ENCODE measurements at regions not wholly inside any gene's neighbourhood (a gene's known extent, or its start where the extent isn't known, plus 50 kb on each side); places are given as distances from the start of the nearest gene placed in this dataset.

DNA sequence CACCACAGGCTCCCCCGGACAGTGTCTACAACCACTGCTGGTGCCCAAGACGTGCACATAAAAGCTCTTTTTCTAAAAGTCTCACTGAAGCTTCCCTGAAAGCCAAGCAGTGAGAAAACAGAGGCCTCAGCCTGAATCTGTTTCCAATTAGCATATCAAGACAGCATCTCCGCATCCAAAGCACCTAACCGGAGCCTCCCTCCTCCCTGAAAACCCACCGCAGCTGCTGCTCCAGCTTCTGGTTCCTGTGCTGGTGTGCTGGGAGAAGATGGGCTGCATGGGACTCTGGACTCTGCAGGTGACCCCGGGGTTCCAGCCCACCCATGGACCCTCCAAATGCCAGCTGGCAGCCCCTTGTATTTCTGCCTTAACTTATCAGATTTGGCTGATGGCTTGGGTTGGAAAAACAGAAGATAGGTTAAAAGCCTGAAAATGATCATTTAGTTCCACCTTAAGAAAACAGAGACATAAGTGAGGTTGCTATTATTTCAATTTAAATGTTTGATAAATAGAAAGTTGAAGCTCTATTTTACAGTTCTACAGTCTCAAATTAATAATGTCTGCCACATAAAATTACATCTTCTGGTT is 103.3 kb downstream of the TMEM18 start:
- TF ChIP-seq, protein P1, sequence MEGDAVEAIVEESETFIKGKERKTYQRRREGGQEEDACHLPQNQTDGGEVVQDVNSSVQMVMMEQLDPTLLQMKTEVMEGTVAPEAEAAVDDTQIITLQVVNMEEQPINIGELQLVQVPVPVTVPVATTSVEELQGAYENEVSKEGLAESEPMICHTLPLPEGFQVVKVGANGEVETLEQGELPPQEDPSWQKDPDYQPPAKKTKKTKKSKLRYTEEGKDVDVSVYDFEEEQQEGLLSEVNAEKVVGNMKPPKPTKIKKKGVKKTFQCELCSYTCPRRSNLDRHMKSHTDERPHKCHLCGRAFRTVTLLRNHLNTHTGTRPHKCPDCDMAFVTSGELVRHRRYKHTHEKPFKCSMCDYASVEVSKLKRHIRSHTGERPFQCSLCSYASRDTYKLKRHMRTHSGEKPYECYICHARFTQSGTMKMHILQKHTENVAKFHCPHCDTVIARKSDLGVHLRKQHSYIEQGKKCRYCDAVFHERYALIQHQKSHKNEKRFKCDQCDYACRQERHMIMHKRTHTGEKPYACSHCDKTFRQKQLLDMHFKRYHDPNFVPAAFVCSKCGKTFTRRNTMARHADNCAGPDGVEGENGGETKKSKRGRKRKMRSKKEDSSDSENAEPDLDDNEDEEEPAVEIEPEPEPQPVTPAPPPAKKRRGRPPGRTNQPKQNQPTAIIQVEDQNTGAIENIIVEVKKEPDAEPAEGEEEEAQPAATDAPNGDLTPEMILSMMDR (IDR thresholded peaks at IDR 0.05; ENCODE audit: low read depth, low read length), result no peak
- no peak for DNase-seq (ENCODE audit: extremely low read depth, low read depth)

DNA sequence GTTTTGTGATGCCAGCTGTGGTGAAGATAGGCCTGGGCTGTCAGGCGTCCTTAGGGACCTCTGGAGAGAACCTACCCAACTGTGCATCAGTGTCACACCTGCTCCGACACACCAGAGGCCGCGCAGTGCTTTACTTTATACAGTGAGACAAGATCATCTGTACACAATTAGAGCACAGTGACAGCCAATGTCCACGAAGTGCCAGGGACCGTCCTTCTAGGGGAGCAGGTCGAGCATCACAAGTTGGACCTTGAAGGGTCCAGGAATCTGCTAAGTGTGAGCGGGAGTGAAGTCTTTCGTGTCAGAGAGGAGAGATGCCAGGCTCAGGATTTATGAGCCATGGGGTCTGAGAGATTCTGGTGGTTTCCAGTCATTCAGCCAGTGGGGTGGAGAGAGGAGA is 104.2 kb downstream of the TMEM18 start:
- no peak for DNase-seq (ENCODE audit: extremely low read depth, low read depth)
- TF ChIP-seq, protein P1 (IDR thresholded peaks at IDR 0.05; ENCODE audit: low read depth, low read length), result no peak

GRCh38 chr2:569681-570080 is 107.5 kb downstream of the TMEM18 start:
- TF ChIP-seq, protein P1 (IDR thresholded peaks at IDR 0.05; ENCODE audit: low read depth, low read length), result no peak
- DNase-seq (ENCODE audit: extremely low read depth, low read depth), result no peak

- TF ChIP-seq, protein P1 (IDR thresholded peaks at IDR 0.05; ENCODE audit: low read depth, low read length), result no peak
Observed at GRCh38 chr2:568639-569235, 108.5 kb downstream of the TMEM18 start.

GRCh38 chr2:567865-568638 is 109.2 kb downstream of the TMEM18 start:
- peak; percentile 84 for DNase-seq (ENCODE audit: extremely low read depth, low read depth)
- TF ChIP-seq, protein P1 (IDR thresholded peaks at IDR 0.05; ENCODE audit: low read depth, low read length), result no peak

More at GRCh38 chr2:568639-569235, 108.5 kb downstream of the TMEM18 start:
- DNase-seq (ENCODE audit: extremely low read depth, low read depth), result no peak

GRCh38 chr2:567496-567864 is 109.7 kb downstream of the TMEM18 start:
- TF ChIP-seq, protein P1 (IDR thresholded peaks at IDR 0.05; ENCODE audit: low read depth, low read length), result no peak
- no peak for DNase-seq (ENCODE audit: extremely low read depth, low read depth)
